IMR-90 (cell line): ENCODE measurements at regions not wholly inside any gene's neighbourhood (a gene's known extent, or its start where the extent isn't known, plus 50 kb on each side); places are given as distances from the start of the nearest gene placed in this dataset.

Experiments used
- ATAC-seq: fragments of 200-7000 bp; cut with Tn5 transposase; 2 replicates; pipeline ENCODE4 v1.9.1; 2020; ENCODE audit warnings: low read depth, mild to moderate bottlenecking, moderate library complexity
- BruUV-seq: library from RNA; stranded (reverse); fragments of 400-500 nt; replicated peaks from 2 replicates; lab custom pipeline; 2021; lab: Mats Ljungman, UMichigan
- CTCF ChIA-PET: fragments of 300-600 bp; formaldehyde crosslinking; extraction: SDS; loops from one replicate; lab custom pipeline; 2021; ENCODE audit warnings: antibody characterized with exemption; lab: Yijun Ruan, JAX
- POLR2A ChIA-PET: fragments of 300-600 bp; sonication (Branson Sonifier 250); formaldehyde crosslinking; loops from one replicate; lab custom pipeline; 2022; ENCODE audit warnings: antibody characterized with exemption; ENCODE audit not compliant: unreplicated experiment; lab: Charles Lee
- DNase-seq: peaks from one replicate; pipeline ENCODE4 v3.0.0; 2013
- H2AFZ ChIP-seq: replicated peaks from 2 replicates; pipeline ENCODE3; 2013; ENCODE audit warnings: low read length, mild to moderate bottlenecking; ENCODE audit not compliant: poor library complexity
- H2AK5ac ChIP-seq: 2 replicates; pipeline ENCODE4 v1.6.1; 2013; ENCODE audit warnings: low read depth, low read length, inconsistent platforms
- H2AK9ac ChIP-seq: replicated peaks from 2 replicates; pipeline ENCODE3; 2013; ENCODE audit warnings: mild to moderate bottlenecking, low read depth, low read length, moderate library complexity; ENCODE audit not compliant: poor library complexity
- H2BK120ac ChIP-seq: 2 replicates; pipeline ENCODE4 v1.6.1; 2013; ENCODE audit warnings: low read depth, low read length, inconsistent platforms
- H2BK15ac ChIP-seq: 3 replicates; pipeline ENCODE4 v1.6.1; 2013; ENCODE audit warnings: low read depth, low read length, inconsistent platforms
- H2BK20ac ChIP-seq: 2 replicates; pipeline ENCODE4 v1.6.1; 2013; ENCODE audit warnings: low read depth, mild to moderate bottlenecking, inconsistent platforms, low read length, moderate library complexity
- H2BK5ac ChIP-seq: 2 replicates; pipeline ENCODE4 v1.6.1; 2013; ENCODE audit warnings: mild to moderate bottlenecking, low read depth, low read length, inconsistent platforms; ENCODE audit not compliant: poor library complexity, severe bottlenecking
- H3K14ac ChIP-seq: replicated peaks from 2 replicates; pipeline ENCODE4 v1.6.1; 2013; ENCODE audit warnings: low read depth, low read length, inconsistent platforms
- H3K18ac ChIP-seq: 2 replicates; pipeline ENCODE4 v1.6.1; 2013; ENCODE audit warnings: low read depth, low read length, control low read depth
- H3K23ac ChIP-seq: 2 replicates; pipeline ENCODE4 v1.6.1; 2013; ENCODE audit warnings: low read depth, low read length, inconsistent platforms
- H3K27ac ChIP-seq: 2 replicates; pipeline ENCODE4 v1.5.1; 2013; ENCODE audit warnings: mild to moderate bottlenecking, control low read depth, low read length; ENCODE audit not compliant: insufficient read depth
- H3K27me3 ChIP-seq: 2 replicates; pipeline ENCODE4 v1.6.1; 2013; ENCODE audit warnings: low read length; ENCODE audit not compliant: control insufficient read depth, insufficient read depth
- H3K36me3 ChIP-seq: 2 replicates; pipeline ENCODE4 v1.6.1; 2013; ENCODE audit warnings: low read length, mixed read lengths; ENCODE audit not compliant: control insufficient read depth, insufficient read depth
- H3K4ac ChIP-seq: 2 replicates; pipeline ENCODE4 v1.6.1; 2013; ENCODE audit warnings: low read depth, low read length, inconsistent platforms
- H3K4me1 ChIP-seq: 2 replicates; pipeline ENCODE4 v1.6.1; 2013; ENCODE audit warnings: low read length, mixed read lengths; ENCODE audit not compliant: control insufficient read depth, insufficient read depth
- H3K4me2 ChIP-seq: 2 replicates; pipeline ENCODE4 v1.6.1; 2013; ENCODE audit warnings: low read depth, mild to moderate bottlenecking, control low read depth, low read length, moderate library complexity
- H3K4me3 ChIP-seq: 2 replicates; pipeline ENCODE4 v1.5.1; 2013; ENCODE audit warnings: low read depth, mild to moderate bottlenecking, control low read depth, low read length, moderate library complexity; ENCODE audit not compliant: insufficient read depth
- H3K56ac ChIP-seq: 2 replicates; pipeline ENCODE4 v1.6.1; 2013; ENCODE audit warnings: low read length, inconsistent platforms; ENCODE audit not compliant: insufficient read depth; ENCODE audit errors: extremely low read depth
- H3K79me1 ChIP-seq, 2 experiments: 2 replicates each; pipeline ENCODE4 v1.6.1; 2013; ENCODE audit warnings: low read length in 2 of 2, inconsistent platforms in 1 of 2, low read depth in 1 of 2
- H3K9ac ChIP-seq: 2 replicates; pipeline ENCODE4 v1.6.1; 2013; ENCODE audit warnings: low read depth, low read length, control low read depth
- H3K9me1 ChIP-seq: 2 replicates; pipeline ENCODE4 v1.6.1; 2013; ENCODE audit warnings: low read length, inconsistent platforms; ENCODE audit not compliant: insufficient read depth
- H3K9me3 ChIP-seq: 2 replicates; pipeline ENCODE4 v1.6.1; 2013; ENCODE audit warnings: low read length; ENCODE audit not compliant: control insufficient read depth, insufficient read depth
- H4K20me1 ChIP-seq: 2 replicates; pipeline ENCODE4 v1.6.1; 2013; ENCODE audit warnings: low read length, inconsistent platforms; ENCODE audit not compliant: insufficient read depth
- H4K5ac ChIP-seq: 2 replicates; pipeline ENCODE4 v1.6.1; 2013; ENCODE audit warnings: mild to moderate bottlenecking, low read depth, low read length, control low read depth
- H4K8ac ChIP-seq, 2 experiments: 2 replicates each; pipeline ENCODE4 v1.6.1; 2013; ENCODE audit warnings: low read depth in 2 of 2, low read length in 2 of 2, control low read depth in 1 of 2, inconsistent platforms in 1 of 2
- H4K91ac ChIP-seq: 2 replicates; pipeline ENCODE4 v1.6.1; 2013; ENCODE audit warnings: low read depth, low read length, inconsistent platforms; ENCODE audit not compliant: insufficient read depth
- BHLHE40 ChIP-seq: fragments of 150-350 bp; IDR thresholded peaks from 2 replicates; pipeline ENCODE4 v1.6.1; 2016; ENCODE audit warnings: mild to moderate bottlenecking, low read depth, low read length
- CEBPB ChIP-seq: IDR thresholded peaks from 2 replicates; pipeline ENCODE4 v1.6.1; 2012; ENCODE audit warnings: low read depth, low read length, improper control_type of control experiment
- CHD1 ChIP-seq: IDR thresholded peaks from 2 replicates; pipeline ENCODE4 v1.6.1; 2012; ENCODE audit warnings: low read depth, low read length, improper control_type of control experiment
- CTCF ChIP-seq: conservative IDR thresholded peaks from 2 replicates; pipeline ENCODE4 v1.5.1; 2012; ENCODE audit warnings: mild to moderate bottlenecking, low read depth, low read length, improper control_type of control experiment
- ELK1 ChIP-seq: fragments of 150-350 bp; IDR thresholded peaks from 2 replicates; pipeline ENCODE4 v1.6.1; 2016; ENCODE audit warnings: low read depth, mild to moderate bottlenecking, low read length, moderate library complexity, borderline replicate concordance
- FOS ChIP-seq: fragments of 150-350 bp; IDR thresholded peaks from 2 replicates; pipeline ENCODE4 v1.6.1; 2016; ENCODE audit warnings: low read depth, low read length
- MAFK ChIP-seq: IDR thresholded peaks from 2 replicates; pipeline ENCODE4 v1.6.1; 2012; ENCODE audit warnings: low read depth, low read length, improper control_type of control experiment
- MAZ ChIP-seq: IDR thresholded peaks from 2 replicates; pipeline ENCODE4 v1.6.1; 2012; ENCODE audit warnings: low read depth, mild to moderate bottlenecking, low read length, improper control_type of control experiment, moderate library complexity, borderline replicate concordance
- MXI1 ChIP-seq: IDR thresholded peaks from 2 replicates; pipeline ENCODE4 v1.6.1; 2012; ENCODE audit warnings: low read depth, mild to moderate bottlenecking, low read length, moderate library complexity, borderline replicate concordance
- NFE2L2 ChIP-seq: fragments of 150-350 bp; IDR thresholded peaks from 2 replicates; pipeline ENCODE4 v1.6.1; 2016; ENCODE audit warnings: low read depth, mild to moderate bottlenecking, low read length
- POLR2A ChIP-seq: IDR thresholded peaks from 2 replicates; pipeline ENCODE4 v1.6.1; 2012; ENCODE audit warnings: mild to moderate bottlenecking, low read depth, low read length
- RAD21 ChIP-seq: IDR thresholded peaks from 2 replicates; pipeline ENCODE4 v1.6.1; 2012; ENCODE audit warnings: low read length, improper control_type of control experiment
- RCOR1 ChIP-seq: IDR thresholded peaks from 2 replicates; pipeline ENCODE4 v1.6.1; 2012; ENCODE audit warnings: mild to moderate bottlenecking, low read length, improper control_type of control experiment; ENCODE audit not compliant: insufficient replicate concordance
- RFX5 ChIP-seq: IDR thresholded peaks from 2 replicates; pipeline ENCODE4 v1.8.0; 2012; ENCODE audit warnings: low read depth, mild to moderate bottlenecking, low read length, moderate library complexity
- SMC3 ChIP-seq: fragments of 150-350 bp; IDR thresholded peaks from 2 replicates; pipeline ENCODE4 v1.6.1; 2016; ENCODE audit warnings: low read depth, mild to moderate bottlenecking, antibody characterized with exemption, low read length, moderate library complexity
- USF2 ChIP-seq: fragments of 150-350 bp; IDR thresholded peaks from 2 replicates; pipeline ENCODE4 v1.6.1; 2017; ENCODE audit warnings: mild to moderate bottlenecking, antibody characterized with exemption, low read length, low read depth
- WGBS, 2 experiments: methylation state at CpG; one replicate each; pipeline versions ENCODE4 v1.1.5 to v1.1.7; 2013; ENCODE audit warnings: missing lambda C conversion rate in 2 of 2; ENCODE audit not compliant: insufficient read length in 1 of 2; ENCODE audit errors: extremely low coverage in 2 of 2; 5-methylcytosine and 5-hydroxymethylcytosine counted together
- dilution Hi-C: fragments of 300-500 bp; cut with HindIII; formaldehyde crosslinking; loops from one replicate; pipeline ENCODE4 v1.14.3; 2018; ENCODE audit warnings: low sequenced_read_pairs; ENCODE audit not compliant: unreplicated experiment
- in situ Hi-C: fragments of 300-500 bp; cut with MboI; formaldehyde crosslinking; loops from 3 replicates; pipeline ENCODE4 v1.14.3; 2019; ENCODE audit warnings: low sequenced_read_pairs, inconsistent platforms, mixed read lengths
- intact Hi-C: fragments of 100-400 bp; cut with micrococcal nuclease; formaldehyde crosslinking; loops from 2 replicates; pipeline ENCODE4 v1.10.0; 2022

- no peak overlapping the region for H3K4me2 ChIP-seq
- no TSS peak for BruUV-seq
- DNase-seq = no peak
Measured at GRCh38 chr18:70415823-70416488, 127.1 kb downstream of the SOCS6 start.

More at GRCh38 chr18:70415823-70416488, 127.1 kb downstream of the SOCS6 start:
- WGBS, 2 experiments = 91% methylated on average over 7 of the region's 13 CpGs; no CpG with 5 or more reads in 1 of the 2 experiments
- no peak overlapping the region for H4K5ac ChIP-seq
- H3K27me3 ChIP-seq = no peaks in the 10 kb centered on the region
- no peaks in the 10 kb centered on the region for H4K20me1 ChIP-seq
- in situ Hi-C loops = no loop called here
- no peak overlapping the region for H4K91ac ChIP-seq
- no peak overlapping the region for H2BK15ac ChIP-seq
- H4K8ac ChIP-seq = no peak overlapping the region
- H2AFZ ChIP-seq = peak overlapping the region; percentile 54
- no peak overlapping the region for H2AK9ac ChIP-seq
- no peak overlapping the region for H3K4me3 ChIP-seq
- 0 out of 2 replicates have a peak overlapping the region, but pooled peaks have one; percentile 20 for H2BK20ac ChIP-seq
- H3K79me1 ChIP-seq = no peaks in the 10 kb centered on the region; a peak in 1 of 4 replicates
- H3K4ac ChIP-seq = no peak overlapping the region; the same call in 1 of the 2 replicates
- intact Hi-C loops = no loop called here
- ChIA-PET CTCF (interaction anchor here (0.7 kb wide), 1 partner anchor 543 kb away, joined by 3 read pairs; no protein-coding TSS in a partner anchor), POLR2A (no interaction called here)
- peaks cover 12% of the 10 kb centered on the region; the same call in 1 of the 2 replicates for H3K9me1 ChIP-seq
- no peaks in the 10 kb centered on the region for H3K9me3 ChIP-seq
- H3K56ac ChIP-seq = no peak overlapping the region
- H3K36me3 ChIP-seq = no peaks in the 10 kb centered on the region
- peak overlapping the region; percentile 67; the same call in 1 of the 2 replicates for H2AK5ac ChIP-seq
- H3K23ac ChIP-seq = no peak overlapping the region
- TF ChIP-seq SMC3 (no peak), ELK1 (no peak), RAD21 (no peak), POLR2A (no peak), MAZ (no peak), CEBPB (no peak), BHLHE40 (no peak), NFE2L2 (no peak), CTCF (no peak), RFX5 (no peak), RCOR1 (no peak), CHD1 (no peak), MXI1 (no peak), MAFK (no peak), USF2 (no peak), FOS (no peak)
- H3K27ac ChIP-seq = no peak overlapping the region
- H2BK120ac ChIP-seq = no peak overlapping the region
- peaks cover 15% of the 10 kb centered on the region for H3K4me1 ChIP-seq
- no peak for ATAC-seq
- dilution Hi-C loops = no loop called here
- H3K14ac ChIP-seq = no peak overlapping the region
- no peak overlapping the region for H2BK5ac ChIP-seq
- H3K9ac ChIP-seq = no peak overlapping the region
- H3K18ac ChIP-seq = no peak overlapping the region
